Thyroid gland (tissue), 4 donors: ENCODE measurements at regions not wholly inside any gene's neighbourhood (a gene's known extent, or its start where the extent isn't known, plus 50 kb on each side); places are given as distances from the start of the nearest gene placed in this dataset.

Experiments
- DNase-seq, 2 donors: peaks; one replicate each; pipeline ENCODE4 v3.0.0-alpha.2; 2019
- H3K27ac ChIP-seq, 3 donors: fragments of 200-600 bp; sonication (generic); 1 replicate in 2 of 3; 2 replicates in 1 of 3; pipeline ENCODE4 v1.5.1; 2016 to 2019; ENCODE audit warnings: mild to moderate bottlenecking in 1 of 3, moderate library complexity in 1 of 3
- H3K27me3 ChIP-seq: fragments of 200-600 bp; sonication (generic); one replicate; pipeline ENCODE4 v1.5.1; 2019
- H3K36me3 ChIP-seq, 2 donors: fragments of 200-600 bp; sonication (generic); one replicate each; pipeline ENCODE4 v1.5.1; 2016 to 2019
- H3K4me1 ChIP-seq, 2 donors: fragments of 200-600 bp; sonication (generic); one replicate each; pipeline ENCODE4 v1.5.1; 2017 to 2019
- H3K4me3 ChIP-seq, 3 donors: fragments of 200-600 bp; sonication (generic); replicated peaks in 1 of 3; 1 replicate in 2 of 3; 2 replicates in 1 of 3; pipeline ENCODE4 v1.5.1; 2016; ENCODE audit warnings: mild to moderate bottlenecking in 1 of 3
- H3K9me3 ChIP-seq: fragments of 200-600 bp; sonication (generic); one replicate; pipeline ENCODE4 v1.5.1; 2017
- CTCF ChIP-seq, 6 experiments: fragments of 200-600 bp in 3 of 6; fragments of 450-650 bp in 3 of 6; sonication (generic) in 3 of 6; IDR thresholded peaks; one replicate each; pipeline ENCODE4 v1.5.1; 2016 to 2019; ENCODE audit warnings: antibody characterized with exemption in 6 of 6, mild to moderate bottlenecking in 2 of 6, inconsistent platforms in 1 of 6, moderate library complexity in 1 of 6
- POLR2A ChIP-seq, 2 donors: fragments of 450-650 bp; IDR thresholded peaks; one replicate each; pipeline ENCODE4 v1.6.1; 2017; ENCODE audit warnings: antibody characterized with exemption in 2 of 2, mild to moderate bottlenecking in 2 of 2, moderate library complexity in 1 of 2
- WGBS, 2 donors: methylation state at CpG; one replicate each; pipeline ENCODE4 v1.1.5; 2017; 5-methylcytosine and 5-hydroxymethylcytosine counted together
- intact Hi-C: fragments of 100-400 bp; cut with DNase I; formaldehyde crosslinking; loops from one replicate; pipeline ENCODE4 v1.15.1; 2023

GRCh38 chr11:79547256-79547655 is 106.4 kb upstream of the TENM4 start:
- TF ChIP-seq POLR2A (IDR thresholded peaks at IDR 0.05) (no peak), CTCF (IDR thresholded peaks at IDR 0.05) (no peak)
- no peak for DNase-seq
- no peaks in the 10 kb centered on the region for H3K36me3 ChIP-seq
- H3K27me3 ChIP-seq: no peaks in the 10 kb centered on the region
- no peaks in the 10 kb centered on the region for H3K9me3 ChIP-seq
- H3K4me3 ChIP-seq: no peak overlapping the region
- H3K4me1 ChIP-seq: no peaks in the 10 kb centered on the region
- no peak overlapping the region for H3K27ac ChIP-seq
- intact Hi-C loops: no loop called here

GRCh38 chr11:79546351-79546750 is 105.5 kb upstream of the TENM4 start:
- intact Hi-C loops: no loop called here
- DNase-seq: no peak
- no peaks in the 10 kb centered on the region for H3K27me3 ChIP-seq
- H3K4me3 ChIP-seq: no peak overlapping the region
- WGBS, 2 donors: 51 to 57% methylated on average over 8 of the region's 8 CpGs
- no peaks in the 10 kb centered on the region for H3K4me1 ChIP-seq
- H3K9me3 ChIP-seq: no peaks in the 10 kb centered on the region
- no peak overlapping the region for H3K27ac ChIP-seq
- TF ChIP-seq CTCF (IDR thresholded peaks at IDR 0.05): no peak
- TF ChIP-seq POLR2A (IDR thresholded peaks at IDR 0.05): no peak
- H3K36me3 ChIP-seq: no peaks in the 10 kb centered on the region

- no peaks in the 10 kb centered on the region for H3K27me3 ChIP-seq
- no peak overlapping the region for H3K27ac ChIP-seq
- H3K36me3 ChIP-seq: no peaks in the 10 kb centered on the region
- no peaks in the 10 kb centered on the region for H3K9me3 ChIP-seq
- no peaks in the 10 kb centered on the region for H3K4me1 ChIP-seq
- no peak overlapping the region for H3K4me3 ChIP-seq
- DNase-seq: no peak
- TF ChIP-seq POLR2A (IDR thresholded peaks at IDR 0.05) (no peak), CTCF (IDR thresholded peaks at IDR 0.05) (no peak)
- WGBS, 2 donors: 85 to 87% methylated on average over 2 of the region's 2 CpGs
- intact Hi-C loops: no loop called here
Measured at GRCh38 chr11:79544361-79544760, 103.5 kb upstream of the TENM4 start.

- no peaks in the 10 kb centered on the region for H3K4me1 ChIP-seq
- WGBS, 2 donors: 33 to 46% methylated on average over 1 of the region's 1 CpG
- TF ChIP-seq CTCF (IDR thresholded peaks at IDR 0.05): no peak
- TF ChIP-seq POLR2A (IDR thresholded peaks at IDR 0.05): no peak
- H3K36me3 ChIP-seq: no peaks in the 10 kb centered on the region
- no peaks in the 10 kb centered on the region for H3K27me3 ChIP-seq
- H3K9me3 ChIP-seq: no peaks in the 10 kb centered on the region
- H3K4me3 ChIP-seq: no peak overlapping the region
- no peak overlapping the region for H3K27ac ChIP-seq
- intact Hi-C loops: no loop called here
- no peak for DNase-seq
Measured at GRCh38 chr11:79543101-79543500, 102.3 kb upstream of the TENM4 start.

- Histone ChIP-seq H3K27ac (no peak overlapping the region), H3K4me3 (no peak overlapping the region), H3K27me3 (no peaks in the 10 kb centered on the region), H3K4me1 (no peaks in the 10 kb centered on the region), H3K36me3 (no peaks in the 10 kb centered on the region), H3K9me3 (no peaks in the 10 kb centered on the region)
- DNase-seq: no peak
- WGBS, 2 donors: 77 to 84% methylated on average over 4 of the region's 4 CpGs
- TF ChIP-seq CTCF (IDR thresholded peaks at IDR 0.05) (no peak), POLR2A (IDR thresholded peaks at IDR 0.05) (no peak)
- intact Hi-C loops: no loop called here
Measured at GRCh38 chr11:79541466-79541865, 100.6 kb upstream of the TENM4 start.
